NCI-H2029 treated with DMSO at 0.1 percent for 48 hours (cell line): ENCODE measurements at regions not wholly inside any gene's neighbourhood (a gene's known extent, or its start where the extent isn't known, plus 50 kb on each side); places are given as distances from the start of the nearest gene placed in this dataset.
"Not testable (repeated sequence)": the region's sequence is repeated elsewhere in the genome, so short reads cannot be mapped to it uniquely, and the experiment has no call there.

Experiments
- DNase-seq: peaks from one replicate; lab custom pipeline; 2025; lab: John Stamatoyannopoulos, UW

- no peak for DNase-seq
Observed at GRCh38 chr13:90448466-90449037, 898.9 kb upstream of the MIR17HG start.

GRCh38 chr13:90453342-90453741, 894.1 kb upstream of the MIR17HG start:
- DNase-seq = no peak

GRCh38 chr13:90454002-90454636, 893.4 kb upstream of the MIR17HG start:
- DNase-seq = no peak

- DNase-seq = no peak
Observed at GRCh38 chr13:90455067-90455466, 892.4 kb upstream of the MIR17HG start.

- no peak for DNase-seq
Observed at GRCh38 chr13:90455823-90456222, 891.7 kb upstream of the MIR17HG start.

GRCh38 chr13:90461398-90461797, 886.1 kb upstream of the MIR17HG start:
- no peak for DNase-seq

- DNase-seq = no peak
Observed at GRCh38 chr13:90477216-90477615, 870.3 kb upstream of the MIR17HG start.

- no peak for DNase-seq
Observed at GRCh38 chr13:90483906-90484305, 863.6 kb upstream of the MIR17HG start.

- no peak for DNase-seq
Observed at GRCh38 chr13:90485436-90485835, 862.1 kb upstream of the MIR17HG start.

GRCh38 chr13:90492872-90493271, 854.6 kb upstream of the MIR17HG start:
- no peak for DNase-seq

- no peak for DNase-seq
Observed at GRCh38 chr13:90493667-90494066, 853.8 kb upstream of the MIR17HG start.

- DNase-seq = not testable (repeated sequence)
Observed at GRCh38 chr13:90494849-90495248, 852.6 kb upstream of the MIR17HG start.

- DNase-seq = no peak
Observed at GRCh38 chr13:90498096-90498495, 849.4 kb upstream of the MIR17HG start.

GRCh38 chr13:90498816-90499215, 848.7 kb upstream of the MIR17HG start:
- no peak for DNase-seq

- DNase-seq = no peak
Observed at GRCh38 chr13:90500569-90500968, 846.9 kb upstream of the MIR17HG start.

GRCh38 chr13:90502153-90502552, 845.3 kb upstream of the MIR17HG start:
- DNase-seq = peak; percentile 5

GRCh38 chr13:90502762-90503161, 844.7 kb upstream of the MIR17HG start:
- no peak for DNase-seq

- DNase-seq = no peak
Observed at GRCh38 chr13:90510319-90510718, 837.2 kb upstream of the MIR17HG start.

GRCh38 chr13:90511903-90512302, 835.6 kb upstream of the MIR17HG start:
- no peak for DNase-seq

- DNase-seq = not testable (repeated sequence)
Observed at GRCh38 chr13:90514712-90515111, 832.8 kb upstream of the MIR17HG start.

- DNase-seq = no peak
Observed at GRCh38 chr13:90518417-90518816, 829.1 kb upstream of the MIR17HG start.

GRCh38 chr13:90519157-90519556, 828.3 kb upstream of the MIR17HG start:
- no peak for DNase-seq

- no peak for DNase-seq
Observed at GRCh38 chr13:90526711-90527110, 820.8 kb upstream of the MIR17HG start.

GRCh38 chr13:90531744-90532143, 815.7 kb upstream of the MIR17HG start:
- no peak for DNase-seq
